ENCODE measurements at regions not wholly inside any gene's neighbourhood (a gene's known extent, or its start where the extent isn't known, plus 50 kb on each side); places are given as distances from the start of the nearest gene placed in this dataset.

DNA sequence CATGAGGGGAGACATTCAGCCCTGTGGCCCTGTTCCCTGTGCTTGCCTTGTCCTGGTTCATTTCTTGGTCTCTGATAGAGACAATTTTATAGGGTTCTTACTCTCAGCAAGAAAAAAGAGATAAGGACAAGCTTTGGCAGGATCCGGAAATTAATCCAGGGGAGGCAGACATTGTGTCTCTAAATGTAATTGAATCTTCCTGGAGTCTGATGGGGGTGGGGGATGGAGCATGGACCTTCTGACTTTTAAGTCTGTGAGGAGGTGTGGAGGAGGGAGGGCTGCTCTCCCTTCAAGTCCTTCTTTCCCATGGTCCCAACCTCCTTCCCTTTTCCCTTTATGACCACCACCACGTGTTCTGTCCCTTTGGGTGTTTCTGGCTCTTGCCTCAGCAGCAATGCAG lies 512.7 kb downstream of the DHX35 start:
- no peak for DNase-seq (ENCODE audit: extremely low read depth in 1 of 2, low read depth in 1 of 2)

DNA sequence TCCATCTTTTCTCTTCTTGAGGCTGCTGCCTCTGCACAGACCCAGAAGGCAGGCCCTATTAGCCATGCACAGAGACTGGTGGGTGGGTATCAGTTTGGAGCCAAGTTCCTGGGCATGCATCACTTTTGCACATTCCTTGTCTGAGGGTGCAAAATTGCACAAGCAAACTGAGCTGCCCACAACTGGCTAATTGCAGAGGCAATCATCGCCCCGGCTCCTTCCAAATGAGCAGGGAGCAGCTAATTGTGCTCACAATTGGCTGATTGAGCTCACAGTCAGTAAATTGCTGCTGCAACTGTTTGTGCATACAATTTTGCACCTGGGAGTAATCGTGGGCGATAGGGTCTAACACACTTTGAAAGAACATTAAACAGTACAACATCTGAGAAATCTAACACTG lies 511.4 kb downstream of the DHX35 start:
- no peak for DNase-seq (ENCODE audit: extremely low read depth in 1 of 2, low read depth in 1 of 2)

DNA sequence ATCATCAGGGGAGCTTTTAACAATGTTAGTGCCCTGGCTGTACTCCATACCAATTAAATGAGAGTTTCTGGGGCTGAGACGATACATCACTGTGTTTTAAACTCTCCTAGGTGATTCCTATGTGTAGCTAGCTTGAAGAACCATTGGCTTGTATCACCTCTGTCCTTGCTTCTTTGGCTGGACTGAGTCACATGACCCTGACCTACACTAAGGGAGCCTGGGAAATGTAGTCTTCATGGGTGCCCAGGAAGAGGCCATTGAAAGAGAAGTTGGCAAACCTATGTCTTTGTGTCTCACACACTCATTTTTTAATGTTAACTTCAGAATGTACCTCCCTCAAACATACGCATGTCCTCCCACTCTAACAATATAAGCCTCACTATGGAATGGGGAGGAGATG lies 506.6 kb downstream of the DHX35 start:
- no peak for DNase-seq (ENCODE audit: extremely low read depth in 1 of 2, low read depth in 1 of 2)

DNA sequence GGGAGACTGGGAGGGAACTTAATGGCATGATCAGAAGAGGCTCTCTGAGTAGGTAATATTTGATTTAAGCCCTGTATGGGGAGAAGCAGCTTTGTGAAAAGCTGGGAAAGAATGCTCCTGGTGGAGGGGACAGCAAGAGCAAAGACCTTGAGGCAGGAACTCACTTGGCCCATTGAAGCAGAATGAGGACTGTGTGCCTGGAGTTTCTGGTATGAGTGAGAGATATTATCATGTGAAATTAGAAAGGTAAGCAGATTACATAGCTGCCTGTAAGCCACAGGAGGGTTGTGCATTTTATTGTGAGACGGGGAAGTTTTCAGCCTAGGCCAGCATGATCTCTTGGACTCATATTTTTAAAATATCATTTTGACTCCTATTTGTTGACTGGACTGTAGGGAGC lies 502.1 kb downstream of the DHX35 start:
- DNase-seq (ENCODE audit: extremely low read depth in 1 of 2, low read depth in 1 of 2), result no peak

DNA sequence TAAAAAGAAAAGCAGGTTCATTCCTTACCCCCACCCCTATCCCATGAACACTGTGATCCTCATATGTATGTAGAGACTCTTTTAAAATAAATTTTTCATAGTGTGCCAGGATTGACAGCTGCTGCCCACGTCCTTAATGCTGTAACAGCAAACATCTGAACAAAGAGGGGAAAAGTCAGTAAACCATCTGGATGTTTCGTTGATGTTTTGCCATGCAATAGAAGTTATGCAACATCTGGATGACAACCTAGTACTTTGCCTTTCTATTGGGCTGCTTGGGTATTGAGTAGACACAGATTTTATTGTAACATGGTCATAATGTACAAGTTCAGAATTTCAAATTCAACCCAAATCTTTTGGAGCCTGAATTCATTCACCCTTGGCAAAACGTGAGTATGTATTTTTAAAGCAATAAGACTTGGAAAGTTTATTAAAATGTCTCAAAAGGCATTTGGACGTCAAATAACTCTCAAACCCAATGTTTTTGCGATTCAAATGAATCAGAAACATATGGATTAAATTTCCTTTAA lies 500.3 kb downstream of the DHX35 start:
- no peak for DNase-seq (ENCODE audit: extremely low read depth in 1 of 2, low read depth in 1 of 2)

DNA sequence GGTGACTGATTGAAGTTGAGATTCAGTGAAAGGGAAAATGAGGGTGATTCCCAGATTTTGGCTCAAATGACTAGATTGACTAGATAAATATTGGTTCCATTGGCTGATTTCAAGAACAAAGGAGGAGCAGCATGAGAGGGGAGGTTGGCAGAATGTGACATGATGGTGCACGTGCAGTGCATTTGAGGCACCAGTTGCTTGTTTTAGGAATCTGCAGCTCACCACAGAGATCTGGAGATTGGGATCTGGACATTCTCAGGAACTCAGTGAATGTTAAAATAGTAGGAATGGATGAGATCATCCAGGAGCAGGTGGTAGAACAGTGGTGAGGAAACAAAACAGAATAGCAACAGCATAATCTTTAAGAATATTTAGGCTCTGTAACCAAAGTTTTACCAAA lies 496.3 kb downstream of the DHX35 start:
- no peak for DNase-seq (ENCODE audit: extremely low read depth in 1 of 2, low read depth in 1 of 2)

DNA sequence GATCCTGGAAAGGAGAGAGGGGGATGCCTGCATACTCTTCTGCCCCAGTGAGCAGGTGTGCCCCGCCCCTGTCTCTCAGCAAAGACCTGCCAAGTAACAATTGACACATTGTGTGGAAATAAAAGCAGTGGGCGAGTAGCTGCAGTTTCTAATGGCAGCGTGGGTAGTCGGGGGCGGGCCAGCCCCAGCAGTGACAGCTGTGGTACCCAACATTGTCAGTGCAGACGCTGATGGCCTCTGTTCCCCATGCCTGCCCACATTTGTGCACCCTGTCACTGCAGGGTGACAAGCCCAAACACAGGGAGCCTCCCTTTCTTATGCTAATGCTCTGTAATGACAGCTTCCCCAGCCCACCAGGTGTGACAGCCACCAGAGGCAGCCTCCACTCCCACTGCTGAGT lies 491.7 kb downstream of the DHX35 start:
- DNase-seq (ENCODE audit: extremely low read depth in 1 of 2, low read depth in 1 of 2), result no peak

DNA sequence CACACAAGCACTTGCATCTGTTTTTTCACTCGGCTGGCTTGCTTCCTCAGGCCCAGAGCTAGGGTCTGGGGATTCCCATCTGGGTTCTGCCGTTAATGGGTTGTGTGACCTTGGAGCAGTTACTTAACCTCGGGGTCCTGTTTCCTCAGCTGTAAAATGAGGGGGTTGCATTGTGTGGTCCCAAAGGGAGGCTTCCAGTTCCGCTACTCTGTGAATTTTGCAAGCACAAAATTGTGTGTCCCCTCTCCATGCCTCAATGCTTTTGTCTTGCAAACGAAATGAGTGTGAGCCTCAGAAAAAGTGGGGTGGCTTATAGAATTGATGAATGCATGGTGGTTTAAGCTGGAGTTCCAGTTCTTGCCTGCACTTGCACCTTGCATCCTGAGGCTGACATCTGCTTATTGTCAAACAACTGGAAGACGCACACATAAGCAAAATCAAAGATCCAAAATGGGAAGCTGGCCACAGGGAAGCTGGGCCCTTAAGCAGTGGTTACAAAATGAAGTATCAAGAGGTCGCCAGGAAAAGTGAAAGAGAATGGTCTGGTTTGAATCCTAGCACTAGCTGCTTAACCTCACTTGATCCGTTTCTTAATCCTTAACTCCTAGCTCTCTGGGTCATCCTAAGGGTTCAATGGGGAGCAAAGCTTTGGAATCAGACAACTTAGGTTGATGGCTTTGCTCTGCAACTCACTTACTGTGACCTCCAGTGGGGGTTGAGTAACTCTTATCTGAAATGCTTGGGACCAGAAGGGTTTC lies 490.6 kb downstream of the DHX35 start:
- no peak for DNase-seq (ENCODE audit: extremely low read depth in 1 of 2, low read depth in 1 of 2)

DNA sequence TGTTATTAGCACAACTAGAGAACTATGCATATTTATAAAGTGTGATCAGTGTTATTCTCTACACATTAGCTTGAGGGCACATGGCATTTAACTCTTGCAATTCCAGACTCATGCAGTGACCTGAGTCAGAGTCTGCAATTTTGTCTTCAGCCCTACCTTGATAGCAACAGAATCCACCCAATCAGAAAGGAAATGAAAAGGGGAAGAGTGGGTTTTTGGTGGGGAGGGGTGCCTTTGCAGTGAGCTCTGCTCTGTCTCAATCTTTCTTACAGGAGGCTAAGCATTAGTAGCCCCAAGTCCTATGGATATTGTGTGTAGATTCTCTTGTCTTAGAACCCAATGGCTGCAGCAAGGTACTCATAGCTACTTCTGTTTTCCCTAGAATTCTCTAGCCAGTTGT lies 489.2 kb downstream of the DHX35 start:
- no peak for DNase-seq (ENCODE audit: extremely low read depth in 1 of 2, low read depth in 1 of 2)

DNA sequence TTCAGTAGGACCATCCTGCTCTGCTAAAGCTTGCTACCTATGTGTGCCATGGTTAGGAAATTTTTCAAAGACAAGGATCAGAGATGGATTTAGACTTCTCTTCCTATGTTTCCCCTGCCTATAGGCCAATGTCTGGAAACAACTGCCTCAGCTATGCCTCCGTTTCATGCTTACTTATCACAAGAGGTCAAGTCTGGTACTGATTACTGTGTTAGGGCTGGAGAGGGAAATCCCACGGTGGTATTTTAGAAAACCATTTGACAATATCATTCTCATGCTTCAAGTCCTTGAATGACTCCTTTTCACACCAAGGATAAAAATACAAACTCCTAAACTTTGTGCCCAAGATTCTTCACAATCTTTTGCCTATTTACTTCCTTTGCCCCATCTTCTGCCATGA lies 484.3 kb downstream of the DHX35 start:
- DNase-seq (ENCODE audit: extremely low read depth in 1 of 2, low read depth in 1 of 2), result no peak

DNA sequence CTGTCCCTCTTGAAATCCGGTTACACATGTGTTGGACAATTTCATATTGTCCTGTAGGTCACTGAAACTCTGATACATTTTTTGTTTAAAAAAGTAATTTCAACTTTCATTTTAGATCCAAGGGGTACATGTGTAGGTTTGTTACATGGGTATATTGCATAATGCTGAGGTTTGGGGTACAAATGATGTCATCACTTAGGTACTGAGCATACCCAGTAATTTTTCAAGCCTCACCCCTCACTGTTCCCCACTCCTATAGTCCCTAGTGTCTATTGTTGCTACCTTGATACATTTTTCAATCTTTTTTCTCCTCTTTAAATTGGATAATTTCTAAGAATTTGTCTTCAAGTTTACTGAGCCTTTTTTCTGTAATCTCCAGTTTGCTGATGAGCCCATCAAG lies 483.0 kb downstream of the DHX35 start:
- no peak for DNase-seq (ENCODE audit: extremely low read depth in 1 of 2, low read depth in 1 of 2)

DNA sequence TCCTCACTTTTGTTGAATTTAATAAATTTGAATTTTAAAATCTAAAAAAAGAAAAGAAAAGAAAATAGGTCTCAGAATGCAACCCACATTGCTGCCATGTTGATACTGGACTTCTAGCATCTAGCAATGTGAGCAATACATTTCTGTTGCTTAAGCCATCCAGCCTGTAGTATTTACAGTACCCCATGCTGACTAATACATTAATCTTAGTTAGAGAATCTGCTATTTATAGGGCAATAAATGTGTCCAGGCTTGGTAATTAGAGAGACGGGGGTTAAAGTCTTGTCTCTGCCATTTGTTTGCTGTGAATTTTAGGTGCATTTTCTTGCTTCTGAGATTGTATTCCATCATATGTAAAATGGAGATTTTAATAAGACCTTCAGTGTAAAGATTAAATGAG lies 471.3 kb downstream of the DHX35 start:
- DNase-seq (ENCODE audit: extremely low read depth in 1 of 2, low read depth in 1 of 2), result no peak

DNA sequence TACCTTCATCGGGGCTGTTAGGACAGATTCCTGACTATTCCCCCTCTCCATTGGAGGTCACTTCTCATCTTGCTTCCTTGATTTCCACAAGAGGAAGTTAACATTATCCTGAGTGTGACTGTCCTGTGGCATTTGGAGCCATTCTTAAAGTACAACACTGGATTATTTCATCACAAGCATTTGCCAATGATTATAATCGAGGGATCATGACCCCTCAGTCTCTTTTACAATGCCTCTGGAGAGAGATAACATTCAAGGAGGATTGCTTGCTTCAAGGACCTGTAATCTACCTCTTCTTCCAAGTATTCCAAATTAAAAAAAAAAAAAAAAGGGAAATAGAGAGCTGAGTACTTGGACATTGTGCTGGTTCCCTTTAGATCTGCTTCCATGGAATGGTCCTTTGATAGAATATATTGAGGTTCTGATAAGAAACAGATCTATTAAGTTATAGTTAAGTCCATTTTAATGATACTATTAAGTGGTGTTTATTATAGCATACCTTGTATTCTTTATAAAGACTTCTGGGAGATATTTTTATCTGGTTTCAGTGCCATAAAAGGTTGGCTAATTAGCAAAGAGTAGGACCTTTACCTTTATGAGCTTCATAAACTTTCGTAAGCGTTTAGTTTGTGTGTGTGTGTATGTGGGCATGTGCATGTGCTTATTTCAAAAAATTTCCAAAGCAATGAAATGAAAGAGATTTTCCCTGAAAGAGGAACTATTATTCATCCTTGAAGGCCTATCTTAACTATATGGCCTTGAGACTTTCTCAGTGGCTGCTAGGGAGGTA lies 469.1 kb downstream of the DHX35 start:
- DNase-seq (ENCODE audit: extremely low read depth in 1 of 2, low read depth in 1 of 2), result no peak

DNA sequence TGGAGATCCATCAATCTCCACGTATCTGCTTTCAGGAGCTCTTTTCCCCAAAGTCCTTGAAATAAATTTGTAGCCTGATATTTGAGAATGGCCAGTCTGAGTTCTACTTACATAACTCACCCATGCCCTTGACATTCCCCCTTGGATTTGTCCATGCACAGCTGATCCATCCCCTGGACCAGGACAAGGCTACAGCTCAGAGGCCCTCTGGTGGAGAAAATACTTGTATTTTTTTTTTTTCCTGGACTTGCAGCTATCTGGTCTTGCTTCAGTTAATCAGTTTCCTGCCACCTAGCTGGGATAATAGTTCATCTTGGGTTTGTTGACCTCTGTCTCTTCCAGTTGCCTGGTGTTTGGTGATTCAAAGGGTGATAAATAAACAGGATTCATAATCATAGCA lies 467.6 kb downstream of the DHX35 start:
- no peak for DNase-seq (ENCODE audit: extremely low read depth in 1 of 2, low read depth in 1 of 2)

DNA sequence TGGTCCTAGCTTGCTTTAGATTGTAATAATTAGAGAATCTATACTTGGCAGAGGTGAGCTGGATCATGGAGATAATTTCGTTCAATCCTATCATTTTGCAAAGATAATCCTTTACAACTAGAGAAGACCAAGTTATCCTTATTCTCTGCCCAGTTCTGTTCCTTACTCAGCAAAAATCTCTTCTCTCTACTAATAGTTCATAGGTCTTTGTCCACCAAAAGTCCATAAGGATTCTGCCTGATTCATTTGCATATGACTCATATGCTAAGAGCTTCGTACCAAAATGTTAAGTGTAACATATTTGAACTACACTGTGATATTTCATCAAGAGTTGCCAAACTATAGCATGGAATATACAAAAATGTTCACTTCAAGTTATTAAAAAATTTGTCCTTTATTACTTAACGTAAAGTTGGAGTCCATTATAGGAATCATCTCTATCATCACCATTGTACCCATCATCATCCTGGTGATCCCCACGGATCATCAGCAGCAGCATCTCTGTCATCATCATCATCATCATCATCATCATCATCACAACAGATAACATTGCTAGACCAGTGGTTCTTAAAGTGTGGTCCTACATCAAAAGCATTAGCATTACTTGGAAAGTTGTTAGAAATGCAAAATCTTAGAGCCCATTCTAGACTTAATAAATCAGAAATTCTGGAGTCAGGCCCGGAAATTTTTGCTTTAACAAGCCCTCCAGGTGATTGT lies 463.0 kb downstream of the DHX35 start:
- no peak for DNase-seq (ENCODE audit: extremely low read depth in 1 of 2, low read depth in 1 of 2)

DNA sequence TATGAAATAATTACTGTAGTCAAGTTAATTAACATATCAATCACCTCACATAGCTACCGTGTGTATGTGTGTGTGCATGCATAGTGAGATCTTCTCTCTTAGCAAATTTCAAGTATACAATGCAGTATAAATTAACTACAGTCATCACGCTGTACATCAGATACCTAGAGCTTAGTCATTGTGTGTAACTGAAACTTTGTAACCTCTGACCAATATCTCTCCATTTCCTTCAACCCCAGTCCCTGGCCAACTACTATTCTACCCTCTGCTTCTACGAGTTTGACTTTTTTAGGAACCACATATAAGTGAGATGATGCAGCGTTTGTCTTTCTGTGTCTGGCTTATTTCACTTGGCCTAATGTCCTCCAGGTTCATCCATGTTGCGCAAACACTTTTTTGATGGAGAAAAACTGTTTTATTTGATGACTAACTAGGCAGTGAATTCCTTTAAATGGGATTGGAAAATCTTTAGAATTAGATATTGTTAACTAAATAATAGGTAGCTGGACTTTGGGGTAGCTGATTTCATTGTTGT lies 459.5 kb downstream of the DHX35 start:
- DNase-seq (ENCODE audit: extremely low read depth in 1 of 2, low read depth in 1 of 2), result no peak

DNA sequence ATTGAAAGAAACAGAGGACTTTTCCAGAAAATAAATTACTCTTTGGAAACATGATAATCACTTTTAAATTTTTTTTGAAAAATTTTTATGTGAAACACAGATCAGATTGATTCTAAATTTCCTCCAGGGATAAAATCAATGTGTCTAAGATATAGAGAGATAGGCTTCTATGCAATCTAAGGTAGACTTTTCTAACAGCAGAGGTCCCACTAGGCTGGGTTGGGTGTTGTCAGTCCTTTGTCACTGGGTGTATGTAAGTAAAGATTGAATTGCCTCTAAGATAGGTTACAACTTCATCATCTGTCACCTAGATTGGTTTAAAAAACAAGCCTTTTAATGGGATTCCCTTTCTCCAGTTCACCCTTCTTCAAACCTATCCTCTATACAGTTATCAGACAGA lies 449.9 kb downstream of the DHX35 start:
- DNase-seq (ENCODE audit: extremely low read depth in 1 of 2, low read depth in 1 of 2), result no peak

DNA sequence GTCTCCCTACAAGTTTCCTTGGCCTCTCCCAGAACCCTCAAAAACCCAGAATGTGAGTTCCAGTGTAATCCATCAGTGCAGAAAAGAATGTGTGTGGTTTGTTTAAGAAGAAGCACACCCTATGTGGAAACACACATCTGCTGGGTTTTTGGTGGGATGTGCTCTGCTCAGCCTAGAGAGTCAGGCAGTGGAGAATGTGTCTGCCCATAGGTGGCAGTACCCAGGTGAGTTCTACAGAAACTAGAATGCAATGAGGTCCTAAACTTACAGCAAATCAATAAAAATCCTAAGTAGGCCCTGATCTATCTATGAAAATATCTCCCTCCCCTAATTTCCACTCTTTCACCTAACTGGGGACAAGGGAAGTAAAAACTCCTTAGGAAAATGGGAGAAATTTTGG lies 437.3 kb downstream of the DHX35 start:
- DNase-seq (ENCODE audit: extremely low read depth in 1 of 2, low read depth in 1 of 2), result no peak

DNA sequence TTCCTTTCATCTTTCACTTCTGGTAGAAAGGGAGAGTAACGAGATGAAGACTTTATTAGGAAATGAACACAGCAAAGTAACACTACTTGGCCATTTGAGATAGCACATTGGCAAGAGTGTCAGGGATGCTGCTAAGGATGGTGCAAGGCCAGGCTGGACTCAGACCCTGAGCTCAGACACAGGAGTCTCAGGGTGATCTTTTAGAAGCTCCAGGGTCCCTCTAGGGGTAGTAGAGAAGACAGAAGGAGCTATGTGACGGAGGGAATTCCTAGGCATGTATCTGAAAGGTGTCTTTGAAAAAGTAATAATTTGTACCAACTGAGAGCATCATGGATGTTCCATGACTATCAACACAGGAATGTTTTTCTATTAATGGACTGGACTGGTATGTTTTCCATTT lies 436.5 kb downstream of the DHX35 start:
- no peak for DNase-seq (ENCODE audit: extremely low read depth in 1 of 2, low read depth in 1 of 2)

DNA sequence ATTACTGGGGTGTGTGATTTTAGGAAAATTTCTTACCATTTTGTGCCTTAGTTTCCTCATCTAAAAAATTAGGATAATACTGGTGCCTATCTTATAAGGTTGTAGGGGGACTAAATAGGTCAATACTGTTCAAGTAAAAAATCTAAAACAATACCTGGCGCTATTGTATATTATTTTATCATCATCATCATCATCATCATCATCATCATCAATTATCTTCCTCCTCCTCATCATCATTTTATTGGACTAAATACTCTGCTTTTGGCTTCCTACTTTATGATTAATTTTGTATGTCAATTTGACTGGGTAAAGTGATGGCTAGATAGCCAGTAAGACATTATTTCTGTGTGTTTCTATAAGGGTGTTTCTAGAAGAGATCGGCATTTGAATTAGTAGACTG lies 435.5 kb downstream of the DHX35 start:
- DNase-seq (ENCODE audit: extremely low read depth in 1 of 2, low read depth in 1 of 2), result no peak

DNA sequence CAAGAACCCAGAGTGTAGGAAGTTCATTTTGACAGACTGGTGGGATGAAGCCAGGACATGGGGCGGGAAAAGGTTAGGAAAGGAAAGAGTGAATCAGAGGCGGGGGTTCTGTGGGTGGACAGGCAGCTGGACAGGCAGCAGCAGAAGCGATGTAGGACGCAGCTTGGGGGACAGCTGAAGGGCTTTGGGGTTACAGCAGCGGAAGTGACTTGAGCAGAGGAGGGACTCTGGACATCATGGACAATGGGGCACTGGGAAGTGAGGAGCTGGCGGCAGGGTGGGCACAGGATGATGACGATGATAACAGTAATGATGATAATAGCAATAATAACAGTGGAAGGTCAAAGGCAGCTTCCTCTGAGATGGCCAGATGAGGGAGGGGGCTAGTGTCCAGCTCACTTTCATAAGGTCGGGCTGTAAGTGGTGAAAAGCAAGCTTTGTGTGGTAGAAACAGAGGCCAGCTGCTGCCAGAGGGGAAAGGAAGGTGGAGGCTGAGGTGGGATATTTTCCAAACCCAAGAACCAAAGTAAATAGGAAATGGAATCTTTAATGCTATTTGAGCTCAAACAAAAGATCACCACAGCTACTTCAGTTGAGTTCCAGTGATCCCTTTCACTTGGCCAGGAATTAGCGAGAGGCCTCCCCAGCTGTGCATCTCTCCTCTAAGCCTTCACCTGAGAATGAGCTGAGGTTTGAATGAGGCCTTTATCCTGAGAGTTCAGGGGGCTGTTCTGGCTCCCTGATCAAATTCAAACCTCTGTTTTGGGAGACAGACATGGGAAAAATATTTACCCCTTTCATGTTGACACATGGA lies 433.5 kb downstream of the DHX35 start:
- DNase-seq (ENCODE audit: extremely low read depth in 1 of 2, low read depth in 1 of 2), result no peak

Data from activated CD8-positive, alpha-beta memory T cell treated with anti-CD3 and anti-CD28 coated beads for 1 hour (primary cell).